Nephron progenitor cell (in vitro differentiated cells): ENCODE measurements at regions not wholly inside any gene's neighbourhood (a gene's known extent, or its start where the extent isn't known, plus 50 kb on each side); places are given as distances from the start of the nearest gene placed in this dataset.

Experiments
- DNase-seq: peaks from one replicate; pipeline ENCODE4 v3.0.0; 2021
- H3K27ac Mint-ChIP-seq: 2 replicates; pipeline ENCODE4 v1.8.0; 2021; ENCODE audit warnings: mild to moderate bottlenecking, moderate library complexity, mixed read lengths
- H3K27me3 Mint-ChIP-seq: 2 replicates; pipeline ENCODE4 v1.8.0; 2021; ENCODE audit warnings: mild to moderate bottlenecking, low read depth, mixed read lengths; ENCODE audit not compliant: poor library complexity
- H3K36me3 Mint-ChIP-seq: 2 replicates; pipeline ENCODE4 v1.8.0; 2021; ENCODE audit warnings: low read depth, mixed read lengths
- H3K4me1 Mint-ChIP-seq: 2 replicates; pipeline ENCODE4 v1.8.0; 2021; ENCODE audit warnings: mixed read lengths
- H3K4me3 Mint-ChIP-seq: 2 replicates; pipeline ENCODE4 v1.8.0; 2021; ENCODE audit warnings: mild to moderate bottlenecking, moderate library complexity, mixed read lengths
- H3K9me3 Mint-ChIP-seq: 2 replicates; pipeline ENCODE4 v1.8.0; 2021; ENCODE audit warnings: mild to moderate bottlenecking, moderate library complexity, mixed read lengths
- CTCF ChIP-seq: fragments of 200-600 bp; sonication (generic); IDR thresholded peaks from 2 replicates; pipeline ENCODE4 v1.5.0; 2021; ENCODE audit warnings: antibody characterized with exemption

GRCh38 chr9:22307013-22307711, 139.5 kb upstream of the DMRTA1 start:
- Mint-ChIP-seq H3K4me1 (no peaks in the 10 kb centered on the region), H3K27ac (no peak overlapping the region), H3K9me3 (peaks cover 16% of the 10 kb centered on the region), H3K27me3 (peaks cover 7% of the 10 kb centered on the region), H3K4me3 (no peak overlapping the region), H3K36me3 (no peaks in the 10 kb centered on the region)
- TF ChIP-seq CTCF, result peak; percentile 80
- peak; percentile 32 for DNase-seq

- TF ChIP-seq CTCF, result no peak
- Mint-ChIP-seq H3K9me3 (peaks cover 16% of the 10 kb centered on the region), H3K27ac (no peak overlapping the region), H3K4me3 (no peak overlapping the region), H3K27me3 (peaks cover 7% of the 10 kb centered on the region), H3K36me3 (no peaks in the 10 kb centered on the region), H3K4me1 (no peaks in the 10 kb centered on the region)
- DNase-seq, result no peak
Observed at GRCh38 chr9:22308177-22308576, 138.4 kb upstream of the DMRTA1 start.

DNA sequence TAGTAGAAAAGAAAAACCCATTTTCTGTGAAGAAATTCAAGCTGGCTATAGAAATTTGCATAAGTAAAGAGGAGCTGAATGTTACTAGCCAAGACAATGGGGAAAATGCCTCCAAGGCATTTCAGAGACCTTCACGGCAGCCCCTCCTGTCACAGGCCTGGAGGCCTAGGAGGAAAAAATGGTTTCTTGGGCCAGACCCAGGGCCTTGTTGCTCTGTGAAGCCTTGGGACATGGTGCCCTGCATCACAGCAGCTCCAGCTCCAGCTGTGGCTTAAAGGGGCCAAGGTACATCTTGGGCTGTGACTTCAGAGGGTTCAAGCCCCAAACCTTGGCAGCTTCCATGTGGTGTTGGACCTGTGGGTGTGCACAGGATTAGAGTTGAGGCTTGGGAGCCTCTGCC, 130.0 kb upstream of the DMRTA1 start:
- Mint-ChIP-seq H3K9me3 (peaks cover 31% of the 10 kb centered on the region), H3K27me3 (no peaks in the 10 kb centered on the region), H3K27ac (no peak overlapping the region), H3K36me3 (peaks cover 8% of the 10 kb centered on the region), H3K4me1 (no peaks in the 10 kb centered on the region), H3K4me3 (no peak overlapping the region)
- DNase-seq, result no peak
- TF ChIP-seq CTCF, result no peak

DNA sequence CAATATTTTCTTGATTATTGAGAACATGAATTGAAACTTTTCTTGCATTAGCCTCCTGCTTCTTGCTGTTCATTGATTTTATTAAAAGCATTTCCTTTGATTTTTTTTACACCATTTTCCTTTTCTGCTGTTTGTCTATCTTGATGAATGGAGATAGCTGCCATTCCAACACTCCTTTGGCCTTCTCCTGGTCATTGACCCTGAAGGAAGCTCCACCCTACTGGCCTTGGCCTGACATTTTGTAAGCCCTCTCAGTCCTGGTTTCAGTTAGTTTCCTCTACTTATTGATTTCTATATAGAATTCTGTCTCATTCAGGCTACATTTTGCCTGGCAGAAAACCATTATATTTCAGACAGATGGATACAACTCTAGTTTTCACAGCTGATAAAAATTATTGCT, 115.1 kb upstream of the DMRTA1 start:
- Mint-ChIP-seq H3K4me1 (no peaks in the 10 kb centered on the region), H3K27me3 (no peaks in the 10 kb centered on the region), H3K4me3 (no peak overlapping the region), H3K36me3 (no peaks in the 10 kb centered on the region), H3K9me3 (peaks cover 8% of the 10 kb centered on the region), H3K27ac (peak overlapping the region; percentile 17)
- no peak for TF ChIP-seq CTCF
- DNase-seq, result no peak

GRCh38 chr9:22332202-22332601, 114.4 kb upstream of the DMRTA1 start:
- DNase-seq, result no peak
- no peak overlapping the region for H3K4me3 Mint-ChIP-seq
- H3K27ac Mint-ChIP-seq, result no peak overlapping the region
- no peak for TF ChIP-seq CTCF
- H3K27me3 Mint-ChIP-seq, result no peaks in the 10 kb centered on the region
- peaks cover 8% of the 10 kb centered on the region for H3K9me3 Mint-ChIP-seq
- H3K4me1 Mint-ChIP-seq, result no peaks in the 10 kb centered on the region
- H3K36me3 Mint-ChIP-seq, result no peaks in the 10 kb centered on the region

DNA sequence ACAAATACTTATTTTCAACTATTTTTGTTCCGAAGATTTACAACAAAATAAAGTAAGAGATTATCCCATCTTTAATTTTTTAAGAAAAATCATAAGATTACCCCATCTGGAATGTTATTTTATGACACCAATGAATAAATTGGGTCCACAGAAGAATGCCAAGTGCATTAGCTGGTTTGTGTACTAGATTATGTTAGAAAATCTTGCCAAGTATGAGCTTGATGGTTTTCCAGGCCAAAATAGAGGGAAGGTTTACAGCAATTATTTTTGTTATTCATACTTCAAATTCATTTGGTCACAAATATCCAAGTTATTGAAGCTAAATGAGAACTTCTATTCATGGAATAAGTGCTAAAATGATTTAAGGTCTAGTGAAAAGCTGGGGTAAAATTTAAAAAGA, 109.4 kb upstream of the DMRTA1 start:
- TF ChIP-seq CTCF, result no peak
- no peaks in the 10 kb centered on the region for H3K4me1 Mint-ChIP-seq
- no peak overlapping the region for H3K4me3 Mint-ChIP-seq
- no peak overlapping the region for H3K27ac Mint-ChIP-seq
- no peaks in the 10 kb centered on the region for H3K9me3 Mint-ChIP-seq
- no peak for DNase-seq
- no peaks in the 10 kb centered on the region for H3K36me3 Mint-ChIP-seq
- no peaks in the 10 kb centered on the region for H3K27me3 Mint-ChIP-seq
